Bronchial epithelial cell (primary cell): ENCODE measurements at regions not wholly inside any gene's neighbourhood (a gene's known extent, or its start where the extent isn't known, plus 50 kb on each side); places are given as distances from the start of the nearest gene placed in this dataset.

Experiments used
- DNase-seq: peaks from one replicate; pipeline ENCODE4 v3.0.0-alpha.2; 2010; ENCODE audit warnings: low read depth
- FAIRE-seq: peaks from 2 replicates; lab custom pipeline; 2011; peaks lifted over from hg19 to GRCh38; lab: Jason Lieb, UNC
- H3K27me3 ChIP-seq: 2 replicates; pipeline ENCODE4 v1.5.1; 2011; ENCODE audit warnings: low read length; ENCODE audit not compliant: control insufficient read depth, insufficient read depth
- H3K36me3 ChIP-seq: 2 replicates; pipeline ENCODE4 v1.5.1; 2011; ENCODE audit warnings: low read length; ENCODE audit not compliant: control insufficient read depth, insufficient read depth
- H3K4me3 ChIP-seq: 2 replicates; pipeline ENCODE4 v1.5.1; 2011; ENCODE audit warnings: mild to moderate bottlenecking, low read depth, low read length, control low read depth
- TF ChIP-seq, protein P1 (sequence below): IDR thresholded peaks from 2 replicates; pipeline ENCODE4 v1.5.1; 2011; ENCODE audit warnings: mild to moderate bottlenecking, moderate library complexity, low read length, control low read depth, inconsistent platforms; ENCODE audit not compliant: insufficient read depth, severe bottlenecking

DNA sequence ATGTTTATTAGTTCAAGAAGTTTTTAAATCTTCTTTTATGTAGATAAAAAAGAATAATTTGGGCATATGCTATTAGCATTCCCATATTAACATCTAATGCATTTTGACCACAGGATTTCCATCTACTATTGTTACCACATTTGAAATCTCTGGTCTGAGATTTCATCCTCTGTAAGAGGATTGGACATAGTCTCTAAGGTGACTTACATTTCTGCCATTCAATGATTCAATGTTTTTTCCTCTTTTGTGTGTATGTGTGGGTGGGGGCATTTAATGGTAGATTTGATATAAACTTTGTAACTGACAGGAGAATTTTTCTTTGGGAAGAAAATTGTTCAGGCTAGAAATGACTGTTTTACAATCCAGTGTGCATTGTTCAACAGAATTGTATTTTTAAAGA, 307.3 kb upstream of the RBMS3 start:
- FAIRE-seq = no peak
- Histone ChIP-seq H3K36me3 (no peaks in the 10 kb centered on the region), H3K4me3 (no peak overlapping the region), H3K27me3 (no peaks in the 10 kb centered on the region)
- DNase-seq = peak; percentile 81
- TF ChIP-seq, protein P1, sequence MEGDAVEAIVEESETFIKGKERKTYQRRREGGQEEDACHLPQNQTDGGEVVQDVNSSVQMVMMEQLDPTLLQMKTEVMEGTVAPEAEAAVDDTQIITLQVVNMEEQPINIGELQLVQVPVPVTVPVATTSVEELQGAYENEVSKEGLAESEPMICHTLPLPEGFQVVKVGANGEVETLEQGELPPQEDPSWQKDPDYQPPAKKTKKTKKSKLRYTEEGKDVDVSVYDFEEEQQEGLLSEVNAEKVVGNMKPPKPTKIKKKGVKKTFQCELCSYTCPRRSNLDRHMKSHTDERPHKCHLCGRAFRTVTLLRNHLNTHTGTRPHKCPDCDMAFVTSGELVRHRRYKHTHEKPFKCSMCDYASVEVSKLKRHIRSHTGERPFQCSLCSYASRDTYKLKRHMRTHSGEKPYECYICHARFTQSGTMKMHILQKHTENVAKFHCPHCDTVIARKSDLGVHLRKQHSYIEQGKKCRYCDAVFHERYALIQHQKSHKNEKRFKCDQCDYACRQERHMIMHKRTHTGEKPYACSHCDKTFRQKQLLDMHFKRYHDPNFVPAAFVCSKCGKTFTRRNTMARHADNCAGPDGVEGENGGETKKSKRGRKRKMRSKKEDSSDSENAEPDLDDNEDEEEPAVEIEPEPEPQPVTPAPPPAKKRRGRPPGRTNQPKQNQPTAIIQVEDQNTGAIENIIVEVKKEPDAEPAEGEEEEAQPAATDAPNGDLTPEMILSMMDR = no peak

DNA sequence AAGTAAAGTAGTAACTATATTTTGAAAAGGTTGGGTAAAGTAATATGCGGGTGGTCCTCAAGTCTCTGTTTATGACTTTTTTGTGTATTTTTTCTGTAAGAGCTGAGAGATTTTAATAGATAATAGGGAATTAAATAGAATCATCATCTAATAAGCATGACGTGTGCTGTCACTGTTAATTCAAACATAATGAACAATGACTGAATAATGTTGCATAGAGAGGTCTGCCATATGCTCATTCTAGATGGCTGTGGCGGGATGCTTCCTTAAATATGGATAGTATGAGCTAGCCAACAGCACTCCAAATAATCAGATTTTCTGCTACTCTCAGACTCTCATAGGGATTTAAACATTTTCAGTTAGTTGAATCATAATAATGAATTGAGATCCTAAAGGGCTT, 302.8 kb upstream of the RBMS3 start:
- FAIRE-seq (no peak), DNase-seq (no peak)
- Histone ChIP-seq H3K27me3 (no peaks in the 10 kb centered on the region), H3K36me3 (no peaks in the 10 kb centered on the region), H3K4me3 (no peak overlapping the region)
- TF ChIP-seq, protein P1 = no peak

DNA sequence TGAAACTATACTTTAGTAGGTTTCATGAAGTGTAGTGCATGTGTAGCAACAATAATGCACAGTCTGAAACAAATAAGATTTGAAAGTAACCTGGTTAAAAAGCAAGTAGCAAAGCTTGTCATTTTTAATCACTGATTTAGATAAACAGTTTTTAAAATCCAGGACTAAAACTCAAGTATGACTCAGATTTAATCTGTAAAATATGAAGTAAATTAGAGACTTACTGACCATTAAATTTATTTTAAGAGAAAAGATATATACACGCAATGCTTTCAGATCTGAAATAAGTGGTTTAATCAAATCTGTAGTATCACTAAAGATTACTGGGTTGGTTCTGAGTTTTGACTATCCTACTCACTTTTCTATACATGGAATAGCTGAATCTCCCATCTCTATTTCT, 300.7 kb upstream of the RBMS3 start:
- Histone ChIP-seq H3K36me3 (no peaks in the 10 kb centered on the region), H3K4me3 (no peak overlapping the region), H3K27me3 (no peaks in the 10 kb centered on the region)
- TF ChIP-seq, protein P1 = no peak
- FAIRE-seq (no peak), DNase-seq (no peak)

DNA sequence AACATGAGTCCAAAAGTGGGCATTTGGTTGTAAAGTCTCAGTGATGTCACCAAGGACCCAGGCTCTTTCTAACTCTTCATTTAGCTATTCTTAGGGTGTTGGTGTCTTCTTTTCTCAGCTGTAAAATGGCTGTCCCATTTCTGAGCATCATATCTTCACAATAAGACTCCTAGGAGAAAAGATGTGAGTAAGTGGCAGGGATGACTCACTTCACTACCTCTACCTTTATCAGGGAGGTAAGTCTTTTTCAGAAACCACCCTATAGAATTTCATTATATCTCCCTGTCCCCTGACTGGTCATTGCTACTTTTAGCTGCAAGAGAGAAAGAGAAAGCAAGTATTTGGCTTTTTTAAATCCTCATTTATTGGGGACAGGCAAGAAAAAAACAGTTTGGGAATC, 300.2 kb upstream of the RBMS3 start:
- DNase-seq = peak; percentile 54
- Histone ChIP-seq H3K27me3 (no peaks in the 10 kb centered on the region), H3K36me3 (no peaks in the 10 kb centered on the region), H3K4me3 (no peak overlapping the region)
- TF ChIP-seq, protein P1 = no peak
- FAIRE-seq = no peak

DNA sequence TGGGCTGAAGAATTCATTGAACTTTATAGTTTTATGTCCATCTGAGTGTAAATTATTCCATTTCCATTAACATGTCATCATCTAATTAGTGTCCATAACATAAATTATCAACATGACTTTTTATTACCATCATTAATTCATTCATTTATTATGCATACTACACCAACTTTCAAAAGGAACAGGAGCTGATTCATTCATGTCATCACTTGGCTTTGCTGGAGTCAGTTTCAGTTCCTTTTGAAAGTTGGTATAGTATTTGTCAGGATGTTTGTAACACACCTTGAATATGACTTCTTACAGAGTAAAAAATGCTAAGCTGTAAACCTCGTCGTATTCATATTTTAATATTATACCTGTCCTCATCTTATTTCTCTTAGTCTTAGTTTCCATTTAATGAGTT, 298.0 kb upstream of the RBMS3 start:
- Histone ChIP-seq H3K4me3 (no peak overlapping the region), H3K27me3 (no peaks in the 10 kb centered on the region), H3K36me3 (no peaks in the 10 kb centered on the region)
- FAIRE-seq (no peak), DNase-seq (peak; percentile 40)
- TF ChIP-seq, protein P1 = no peak

DNA sequence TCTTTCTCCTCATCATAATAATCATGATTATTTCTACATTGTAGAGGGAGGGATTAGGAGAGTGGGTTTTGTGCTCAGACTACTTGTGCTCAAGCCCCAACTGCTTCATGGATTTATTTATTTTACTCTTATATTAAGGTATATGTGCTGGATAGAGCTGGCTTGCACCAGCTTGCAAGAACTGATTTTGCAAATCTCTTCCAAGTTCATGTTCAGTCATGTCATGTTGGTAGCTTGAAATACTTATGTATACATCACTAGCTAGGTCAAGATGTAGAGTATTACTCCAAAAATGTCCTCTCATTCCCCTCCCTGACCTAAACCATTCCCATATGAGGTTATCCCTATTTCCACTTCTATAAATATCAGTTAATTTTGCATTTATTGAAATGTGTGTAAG, 293.9 kb upstream of the RBMS3 start:
- TF ChIP-seq, protein P1 = no peak
- Histone ChIP-seq H3K27me3 (no peaks in the 10 kb centered on the region), H3K36me3 (no peaks in the 10 kb centered on the region), H3K4me3 (no peak overlapping the region)
- FAIRE-seq = no peak
- peak; percentile 90 for DNase-seq
